ENCODE measurements at regions not wholly inside any gene's neighbourhood (a gene's known extent, or its start where the extent isn't known, plus 50 kb on each side); places are given as distances from the start of the nearest gene placed in this dataset.

GRCh38 chr6:77228279-77228678, 235.0 kb downstream of the HTR1B start:
- ATAC-seq = no peak
- no peak for TF ChIP-seq CTCF (IDR thresholded peaks at IDR 0.05 in 4 of 5, conservative IDR thresholded peaks at IDR 0.05 in 1 of 5)
- no peak for TF ChIP-seq POLR2A (IDR thresholded peaks at IDR 0.05)

GRCh38 chr6:77217896-77218295, 245.4 kb downstream of the HTR1B start:
- DNase-seq = no peak
- Histone ChIP-seq H3K4me3 (no peak overlapping the region), H3K27ac (no peak overlapping the region), H3K4me1 (no peaks in the 10 kb centered on the region), H3K9me3 (no peaks in the 10 kb centered on the region), H3K27me3 (no peaks in the 10 kb centered on the region), H3K36me3 (no peaks in the 10 kb centered on the region)
- in situ Hi-C loops (cut with MboI; ENCODE audit: low sequenced_read_pairs in 4 of 4) = no loop called here
- TF ChIP-seq POLR2A (IDR thresholded peaks at IDR 0.05) (no peak), CTCF (IDR thresholded peaks at IDR 0.05 in 4 of 5, conservative IDR thresholded peaks at IDR 0.05 in 1 of 5) (no peak)
- no peak for ATAC-seq
- intact Hi-C loops (cut with DNase I; ENCODE audit: low total_unique reads) = no loop called here

More at GRCh38 chr6:77228279-77228678, 235.0 kb downstream of the HTR1B start:
- in situ Hi-C loops (cut with MboI; ENCODE audit: low sequenced_read_pairs in 4 of 4) (no loop called here), intact Hi-C loops (cut with DNase I; ENCODE audit: low total_unique reads) (no loop called here)
- Histone ChIP-seq H3K4me3 (no peak overlapping the region), H3K4me1 (no peaks in the 10 kb centered on the region), H3K27me3 (no peaks in the 10 kb centered on the region), H3K36me3 (no peaks in the 10 kb centered on the region), H3K9me3 (no peaks in the 10 kb centered on the region), H3K27ac (no peak overlapping the region)
- DNase-seq = no peak

- in situ Hi-C loops (cut with MboI; ENCODE audit: low sequenced_read_pairs in 4 of 4) = no loop called here
These were observed 257.4 kb downstream of the HTR1B start for GRCh38 chr6:77205936-77206335.

GRCh38 chr6:77204555-77204954, 258.7 kb downstream of the HTR1B start:
- no peak overlapping the region for H3K27ac ChIP-seq

More at GRCh38 chr6:77205936-77206335, 257.4 kb downstream of the HTR1B start:
- no peak for TF ChIP-seq CTCF (IDR thresholded peaks at IDR 0.05 in 4 of 5, conservative IDR thresholded peaks at IDR 0.05 in 1 of 5)
- no peak for TF ChIP-seq POLR2A (IDR thresholded peaks at IDR 0.05)
- ATAC-seq = no peak
- DNase-seq = no peak
- no peaks in the 10 kb centered on the region for H3K9me3 ChIP-seq
- intact Hi-C loops (cut with DNase I; ENCODE audit: low total_unique reads) = no loop called here
- no peak overlapping the region for H3K4me3 ChIP-seq
- no peak overlapping the region for H3K27ac ChIP-seq
- no peaks in the 10 kb centered on the region for H3K27me3 ChIP-seq
- H3K36me3 ChIP-seq = no peaks in the 10 kb centered on the region
- no peaks in the 10 kb centered on the region for H3K4me1 ChIP-seq

More at GRCh38 chr6:77204555-77204954, 258.7 kb downstream of the HTR1B start:
- no peak for DNase-seq
- TF ChIP-seq CTCF (IDR thresholded peaks at IDR 0.05 in 4 of 5, conservative IDR thresholded peaks at IDR 0.05 in 1 of 5) = no peak
- TF ChIP-seq POLR2A (IDR thresholded peaks at IDR 0.05) = no peak
- Histone ChIP-seq H3K36me3 (no peaks in the 10 kb centered on the region), H3K4me1 (no peaks in the 10 kb centered on the region), H3K9me3 (no peaks in the 10 kb centered on the region), H3K27me3 (no peaks in the 10 kb centered on the region), H3K4me3 (no peak overlapping the region)
- no peak for ATAC-seq
- intact Hi-C loops (cut with DNase I; ENCODE audit: low total_unique reads) (no loop called here), in situ Hi-C loops (cut with MboI; ENCODE audit: low sequenced_read_pairs in 4 of 4) (no loop called here)

All from gastrocnemius medialis (tissue), 4 donors.